HepG2 (cell line): ENCODE measurements at regions not wholly inside any gene's neighbourhood (a gene's known extent, or its start where the extent isn't known, plus 50 kb on each side); places are given as distances from the start of the nearest gene placed in this dataset.
A peak's percentile ranks its signal among the peaks of the same experiment; 100 is the strongest.

Experiments
- ATAC-seq: fragments of 200-7000 bp; cut with Tn5 transposase; 3 replicates; pipeline ENCODE4 v1.9.1; 2020; ENCODE audit warnings: mild to moderate bottlenecking, moderate library complexity
- BruUV-seq: library from RNA; stranded (reverse); fragments of 400-500 nt; replicated peaks from 2 replicates; lab custom pipeline; 2021; lab: Mats Ljungman, UMichigan
- CTCF ChIA-PET: fragments of 300-600 bp; formaldehyde crosslinking; extraction: SDS; loops from one replicate; lab custom pipeline; 2021; ENCODE audit warnings: low total read pairs, inconsistent platforms, low intra/inter-chr PET ratio; lab: Yijun Ruan, JAX
- POLR2A ChIA-PET: fragments of 350-600 bp; sonication (Branson Sonifier 250); formaldehyde crosslinking; loops from one replicate; lab custom pipeline; 2020; ENCODE audit warnings: antibody characterized with exemption, inconsistent platforms; lab: Yijun Ruan, JAX
- DNase-seq: peaks from one replicate; pipeline ENCODE4 v3.0.0-alpha.2; 2015; ENCODE audit warnings: low spot score
- FAIRE-seq: peaks from 3 replicates; lab custom pipeline; 2011; peaks lifted over from hg19 to GRCh38; lab: Jason Lieb, UNC
- H2AFZ ChIP-seq: one replicate; pipeline ENCODE4 v1.6.1; 2011; ENCODE audit warnings: low read length, inconsistent platforms
- H3K27ac ChIP-seq: fragments of 300-600 bp; 3 replicates; pipeline ENCODE4 v1.8.0; 2011; ENCODE audit warnings: mixed run types, mild to moderate bottlenecking, mixed read lengths, low read length, inconsistent platforms; ENCODE audit not compliant: insufficient read depth; ENCODE audit errors: extremely low read length
- H3K27me3 ChIP-seq, 2 experiments: fragments of 200-600 bp in 1 of 2; 2 replicates in 1 of 2; 3 replicates in 1 of 2; pipeline versions ENCODE4 v1.6.0 to v1.8.0; 2011; ENCODE audit warnings: low read length in 2 of 2, mild to moderate bottlenecking in 2 of 2, moderate library complexity in 2 of 2, inconsistent platforms in 1 of 2; ENCODE audit not compliant: insufficient read depth in 2 of 2, control insufficient read depth in 1 of 2
- H3K36me3 ChIP-seq, 2 experiments: fragments of 200-600 bp in 1 of 2; replicated peaks in 1 of 2; 2 replicates in 1 of 2; 3 replicates in 1 of 2; pipeline versions ENCODE4 v1.5.1 to v1.8.0; 2011; ENCODE audit warnings: low read length in 2 of 2, inconsistent platforms in 1 of 2; ENCODE audit not compliant: insufficient read depth in 2 of 2, control insufficient read depth in 1 of 2
- H3K4me1 ChIP-seq: 2 replicates; pipeline ENCODE4 v1.5.1; 2012; ENCODE audit warnings: low read length, inconsistent platforms; ENCODE audit not compliant: insufficient read depth
- H3K4me2 ChIP-seq: 2 replicates; pipeline ENCODE4 v1.6.0; 2011; ENCODE audit warnings: low read depth, low read length, inconsistent platforms
- H3K4me3 ChIP-seq, 3 experiments: fragments of 200-600 bp in 1 of 3; sonication (generic), shearing (Covaris generic) in 1 of 3; replicated peaks in 1 of 3; 2 replicates each; pipeline ENCODE4 v1.5.1; 2011 to 2016; ENCODE audit warnings: low read length in 3 of 3, inconsistent platforms in 2 of 3, low read depth in 2 of 3, mild to moderate bottlenecking in 2 of 3, control low read depth in 1 of 3, mixed read lengths in 1 of 3; ENCODE audit not compliant: insufficient read depth in 1 of 3
- H3K79me2 ChIP-seq: one replicate; pipeline ENCODE4 v1.6.1; 2011; ENCODE audit warnings: low read length, inconsistent platforms; ENCODE audit not compliant: insufficient read depth
- H3K9ac ChIP-seq: 2 replicates; pipeline ENCODE4 v1.6.0; 2011; ENCODE audit warnings: mild to moderate bottlenecking, low read depth, low read length, inconsistent platforms; ENCODE audit not compliant: insufficient read depth
- H3K9me3 ChIP-seq: 2 replicates; pipeline ENCODE4 v1.5.1; 2012; ENCODE audit warnings: mild to moderate bottlenecking, low read length
- H4K20me1 ChIP-seq: 2 replicates; pipeline ENCODE4 v1.6.0; 2011; ENCODE audit warnings: inconsistent platforms, mild to moderate bottlenecking, low read length, moderate library complexity; ENCODE audit not compliant: insufficient read depth
- EED ChIP-seq: sonication (generic); formaldehyde crosslinking; IDR thresholded peaks from 2 replicates; pipeline ENCODE4 v1.5.0; 2020; ENCODE audit warnings: mild to moderate bottlenecking, missing genetic modification reagents
- ERF ChIP-seq: IDR thresholded peaks from 2 replicates; pipeline ENCODE4 v1.6.1; 2018; ENCODE audit warnings: missing biosample characterization, missing genetic modification reagents
- HNF4A ChIP-seq: sonication (generic); formaldehyde crosslinking; IDR thresholded peaks from 2 replicates; pipeline ENCODE4 v1.4.0; 2020; ENCODE audit warnings: missing genetic modification reagents
- HNF4G ChIP-seq, 2 experiments: sonication (generic) in 1 of 2; formaldehyde crosslinking in 1 of 2; IDR thresholded peaks; 2 replicates each; pipeline versions ENCODE4 v1.4.0 to v1.6.1; 2011 to 2020; ENCODE audit warnings: borderline replicate concordance in 2 of 2, low read depth in 2 of 2, mild to moderate bottlenecking in 2 of 2, low read length in 1 of 2, missing genetic modification reagents in 1 of 2, moderate library complexity in 1 of 2
- NR2F6 ChIP-seq, 2 experiments: IDR thresholded peaks; 2 replicates each; pipeline ENCODE4 v1.6.1; 2016; ENCODE audit warnings: antibody characterized with exemption in 1 of 2, mild to moderate bottlenecking in 1 of 2
- POGZ ChIP-seq: sonication (generic); formaldehyde crosslinking; IDR thresholded peaks from 2 replicates; pipeline ENCODE4 v1.4.0; 2020; ENCODE audit warnings: mild to moderate bottlenecking, missing genetic modification reagents
- POLR2A ChIP-seq, 2 experiments: IDR thresholded peaks; 2 replicates each; pipeline ENCODE4 v1.6.1; 2011; ENCODE audit warnings: low read depth in 2 of 2, low read length in 2 of 2, mild to moderate bottlenecking in 1 of 2, moderate library complexity in 1 of 2; ENCODE audit not compliant: insufficient read depth in 1 of 2
- PPARG ChIP-seq: conservative IDR thresholded peaks from 2 replicates; pipeline ENCODE4 v1.6.1; 2016; ENCODE audit warnings: missing biosample characterization, missing genetic modification reagents
- RXRA ChIP-seq: sonication (generic); formaldehyde crosslinking; IDR thresholded peaks from 2 replicates; pipeline ENCODE4 v1.5.1; 2020; ENCODE audit warnings: missing genetic modification reagents
- SALL1 ChIP-seq: sonication (generic); formaldehyde crosslinking; IDR thresholded peaks from 2 replicates; pipeline ENCODE4 v1.8.0; 2022; ENCODE audit warnings: mild to moderate bottlenecking, missing genetic modification reagents
- XRCC5 ChIP-seq: fragments of 200-400 bp; formaldehyde crosslinking; optimal IDR thresholded peaks from 2 replicates; pipeline ENCODE3; 2017; ENCODE audit warnings: mild to moderate bottlenecking, low read length
- ZBTB21 ChIP-seq: sonication (generic); formaldehyde crosslinking; IDR thresholded peaks from 2 replicates; pipeline ENCODE4 v1.4.0; 2020; ENCODE audit warnings: missing genetic modification reagents
- ZBTB38 ChIP-seq: sonication (generic); formaldehyde crosslinking; IDR thresholded peaks from 2 replicates; pipeline ENCODE4 v1.5.1; 2020; ENCODE audit warnings: mild to moderate bottlenecking, missing genetic modification reagents
- ZMYM4 ChIP-seq: sonication (generic); formaldehyde crosslinking; IDR thresholded peaks from 2 replicates; pipeline ENCODE4 v1.8.1; 2023; ENCODE audit warnings: mild to moderate bottlenecking, missing genetic modification reagents
- ZNF333 ChIP-seq: sonication (generic); formaldehyde crosslinking; IDR thresholded peaks from 2 replicates; pipeline ENCODE4 v1.4.0; 2020; ENCODE audit warnings: mild to moderate bottlenecking, missing genetic modification reagents, borderline replicate concordance
- ZNF556 ChIP-seq: sonication (generic); formaldehyde crosslinking; IDR thresholded peaks from 2 replicates; pipeline ENCODE4 v1.4.0; 2020; ENCODE audit warnings: mild to moderate bottlenecking, missing genetic modification reagents, borderline replicate concordance
- WGBS: methylation state at CpG from one replicate; pipeline ENCODE4 v1.1.6; 2017; ENCODE audit warnings: low lambda C conversion rate; 5-methylcytosine and 5-hydroxymethylcytosine counted together
- in situ Hi-C: cut with HindIII; loops from 2 replicates; pipeline ENCODE4 v1.10.0; 2017; ENCODE audit warnings: low pct_unique_long_range_greater_than_20kb; ENCODE audit not compliant: extremely low pct_ligation_motif_present
- intact Hi-C: fragments of 100-400 bp; cut with micrococcal nuclease; formaldehyde crosslinking; loops from one replicate; pipeline ENCODE4 v1.10.0; 2022; ENCODE audit not compliant: unreplicated experiment
- TF ChIP-seq, protein P1 (sequence below): sonication (generic); formaldehyde crosslinking; IDR thresholded peaks from 2 replicates; pipeline ENCODE4 v1.4.0; 2020; ENCODE audit warnings: missing genetic modification reagents, borderline replicate concordance
- TF ChIP-seq, protein P2 (sequence below): sonication (generic); formaldehyde crosslinking; conservative IDR thresholded peaks from 2 replicates; pipeline ENCODE4 v1.4.0; 2020; ENCODE audit warnings: missing genetic modification reagents
- TF ChIP-seq, protein P3 (sequence below): IDR thresholded peaks from 2 replicates; pipeline ENCODE4 v1.6.1; 2012; ENCODE audit warnings: inconsistent platforms
- TF ChIP-seq, protein P4 (sequence below): sonication (generic); formaldehyde crosslinking; IDR thresholded peaks from 2 replicates; pipeline ENCODE4 v1.5.0; 2020; ENCODE audit warnings: missing genetic modification reagents, mild to moderate bottlenecking, borderline replicate concordance

DNA sequence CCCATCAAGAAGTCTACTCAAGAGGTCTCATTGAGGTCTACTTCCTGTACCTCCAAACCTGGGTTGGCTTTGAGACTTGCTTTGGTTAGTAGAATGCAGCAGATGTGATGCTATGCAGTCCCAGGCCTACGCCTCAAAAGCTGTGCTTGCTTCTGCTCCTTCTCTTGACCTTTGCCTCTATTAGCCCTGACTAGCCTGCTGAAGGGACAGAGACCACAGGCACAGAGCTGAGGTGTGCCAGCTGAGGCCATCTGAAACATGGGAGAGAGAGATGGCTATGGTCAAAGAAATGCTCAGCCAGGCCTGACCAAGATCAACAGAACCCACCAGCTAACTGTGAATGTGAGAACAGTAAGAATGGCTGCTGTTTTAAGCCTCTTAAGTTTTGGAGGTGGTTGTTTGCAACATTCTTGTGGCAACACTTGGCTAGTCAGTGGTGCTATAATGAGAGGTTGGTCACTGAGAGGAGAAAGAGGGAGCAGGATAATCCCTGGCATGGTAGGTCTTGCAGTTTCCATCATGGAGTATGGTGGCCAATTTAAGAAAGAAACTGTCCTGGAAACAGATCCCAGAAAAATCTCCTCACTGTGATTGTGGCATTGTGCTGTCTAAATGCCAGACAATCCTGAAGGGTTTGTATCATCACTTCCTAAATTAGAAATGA lies 176.1 kb upstream of the PHYHIPL start:
- no peak overlapping the region for H3K9ac ChIP-seq
- no peaks in the 10 kb centered on the region for H3K79me2 ChIP-seq
- BruUV-seq: no TSS peak
- H3K27ac ChIP-seq: no peak overlapping the region
- 0 out of 2 replicates have a peak overlapping the region, but pooled peaks have one; percentile 2 for H3K4me2 ChIP-seq
- H3K27me3 ChIP-seq: no peaks in the 10 kb centered on the region
- FAIRE-seq (no peak), DNase-seq (no peak), ATAC-seq (peak; percentile 87)
- H4K20me1 ChIP-seq: no peaks in the 10 kb centered on the region
- intact Hi-C loops (no loop called here), in situ Hi-C loops (no loop called here)
- H3K4me3 ChIP-seq: no peak overlapping the region
- POLR2A ChIA-PET: interaction anchor here (1.4 to 2.1 kb wide), 2 partner anchors 32 to 176 kb away, joined by 4 to 5 read pairs; partner anchors contain the start of gene PHYHIPL
- H3K9me3 ChIP-seq: no peaks in the 10 kb centered on the region
- CTCF ChIA-PET: no interaction called here
- H3K36me3 ChIP-seq: no peaks in the 10 kb centered on the region
- peak overlapping the region; percentile 61 for H2AFZ ChIP-seq
- peaks cover 92% of the 10 kb centered on the region for H3K4me1 ChIP-seq
- 50% methylated on average over 1 of the region's 1 CpG for WGBS
- TF ChIP-seq POGZ (CRISPR knock-in tag): peak; percentile 16; the same call in 1 of the 2 replicates
- TF ChIP-seq, protein P1, sequence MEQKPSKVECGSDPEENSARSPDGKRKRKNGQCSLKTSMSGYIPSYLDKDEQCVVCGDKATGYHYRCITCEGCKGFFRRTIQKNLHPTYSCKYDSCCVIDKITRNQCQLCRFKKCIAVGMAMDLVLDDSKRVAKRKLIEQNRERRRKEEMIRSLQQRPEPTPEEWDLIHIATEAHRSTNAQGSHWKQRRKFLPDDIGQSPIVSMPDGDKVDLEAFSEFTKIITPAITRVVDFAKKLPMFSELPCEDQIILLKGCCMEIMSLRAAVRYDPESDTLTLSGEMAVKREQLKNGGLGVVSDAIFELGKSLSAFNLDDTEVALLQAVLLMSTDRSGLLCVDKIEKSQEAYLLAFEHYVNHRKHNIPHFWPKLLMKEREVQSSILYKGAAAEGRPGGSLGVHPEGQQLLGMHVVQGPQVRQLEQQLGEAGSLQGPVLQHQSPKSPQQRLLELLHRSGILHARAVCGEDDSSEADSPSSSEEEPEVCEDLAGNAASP (CRISPR knock-in tag): no peak
- TF ChIP-seq ZBTB21: no peak
- TF ChIP-seq HNF4A: peak; percentile 43; the same call in 1 of the 2 replicates
- TF ChIP-seq PPARG: 0 out of 2 replicates have a peak, but pooled peaks have one; percentile 31
- TF ChIP-seq, protein P2, sequence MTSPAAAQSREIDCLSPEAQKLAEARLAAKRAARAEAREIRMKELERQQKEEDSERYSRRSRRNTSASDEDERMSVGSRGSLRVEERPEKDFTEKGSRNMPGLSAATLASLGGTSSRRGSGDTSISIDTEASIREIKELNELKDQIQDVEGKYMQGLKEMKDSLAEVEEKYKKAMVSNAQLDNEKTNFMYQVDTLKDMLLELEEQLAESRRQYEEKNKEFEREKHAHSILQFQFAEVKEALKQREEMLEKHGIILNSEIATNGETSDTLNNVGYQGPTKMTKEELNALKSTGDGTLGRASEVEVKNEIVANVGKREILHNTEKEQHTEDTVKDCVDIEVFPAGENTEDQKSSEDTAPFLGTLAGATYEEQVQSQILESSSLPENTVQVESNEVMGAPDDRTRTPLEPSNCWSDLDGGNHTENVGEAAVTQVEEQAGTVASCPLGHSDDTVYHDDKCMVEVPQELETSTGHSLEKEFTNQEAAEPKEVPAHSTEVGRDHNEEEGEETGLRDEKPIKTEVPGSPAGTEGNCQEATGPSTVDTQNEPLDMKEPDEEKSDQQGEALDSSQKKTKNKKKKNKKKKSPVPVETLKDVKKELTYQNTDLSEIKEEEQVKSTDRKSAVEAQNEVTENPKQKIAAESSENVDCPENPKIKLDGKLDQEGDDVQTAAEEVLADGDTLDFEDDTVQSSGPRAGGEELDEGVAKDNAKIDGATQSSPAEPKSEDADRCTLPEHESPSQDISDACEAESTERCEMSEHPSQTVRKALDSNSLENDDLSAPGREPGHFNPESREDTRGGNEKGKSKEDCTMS: no peak
- no peak for TF ChIP-seq ERF (CRISPR knock-in tag)
- TF ChIP-seq POLR2A (IDR thresholded peaks at IDR 0.05; ENCODE audit: insufficient read depth in 1 of 2, low read depth in 2 of 2, low read length in 2 of 2): no peak
- peak; percentile 37; the same call in 1 of the 2 replicates for TF ChIP-seq ZBTB38 (CRISPR knock-in tag)
- TF ChIP-seq NR2F6 (IDR thresholded peaks at IDR 0.05): peak; percentile 46; the same call in 1 of the 2 replicates
- peak; percentile 41; the same call in 1 of the 2 replicates for TF ChIP-seq NR2F6 (CRISPR knock-in tag; IDR thresholded peaks at IDR 0.05)
- peak; percentile 22; the same call in 1 of the 2 replicates for TF ChIP-seq RXRA
- TF ChIP-seq SALL1 (CRISPR knock-in tag): peak; percentile 41; the same call in 1 of the 2 replicates
- TF ChIP-seq, protein P3, sequence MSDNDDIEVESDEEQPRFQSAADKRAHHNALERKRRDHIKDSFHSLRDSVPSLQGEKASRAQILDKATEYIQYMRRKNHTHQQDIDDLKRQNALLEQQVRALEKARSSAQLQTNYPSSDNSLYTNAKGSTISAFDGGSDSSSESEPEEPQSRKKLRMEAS: 0 out of 2 replicates have a peak, but pooled peaks have one; percentile 13
- TF ChIP-seq HNF4G (IDR thresholded peaks at IDR 0.05; ENCODE audit: borderline replicate concordance, low read depth, low read length): peak; percentile 31; the same call in 1 of the 2 replicates
- no peak for TF ChIP-seq HNF4G (CRISPR knock-in tag; IDR thresholded peaks at IDR 0.05; ENCODE audit: borderline replicate concordance, low read depth)
- TF ChIP-seq ZNF556 (CRISPR knock-in tag): no peak
- peak; percentile 28 for TF ChIP-seq XRCC5
- TF ChIP-seq, protein P4, sequence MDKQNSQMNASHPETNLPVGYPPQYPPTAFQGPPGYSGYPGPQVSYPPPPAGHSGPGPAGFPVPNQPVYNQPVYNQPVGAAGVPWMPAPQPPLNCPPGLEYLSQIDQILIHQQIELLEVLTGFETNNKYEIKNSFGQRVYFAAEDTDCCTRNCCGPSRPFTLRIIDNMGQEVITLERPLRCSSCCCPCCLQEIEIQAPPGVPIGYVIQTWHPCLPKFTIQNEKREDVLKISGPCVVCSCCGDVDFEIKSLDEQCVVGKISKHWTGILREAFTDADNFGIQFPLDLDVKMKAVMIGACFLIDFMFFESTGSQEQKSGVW (CRISPR knock-in tag): no peak
- no peak for TF ChIP-seq ZNF333 (CRISPR knock-in tag)
- TF ChIP-seq EED (CRISPR knock-in tag): no peak
- peak; percentile 50; the same call in 1 of the 2 replicates for TF ChIP-seq ZMYM4 (CRISPR knock-in tag)
